ENCODE measurements at regions not wholly inside any gene's neighbourhood (a gene's known extent, or its start where the extent isn't known, plus 50 kb on each side); places are given as distances from the start of the nearest gene placed in this dataset.

- intact Hi-C loops (cut with DNase I; ENCODE audit: low total_unique reads) = no loop called here
- TF ChIP-seq CTCF (IDR thresholded peaks at IDR 0.05) = no peak
- no peak for TF ChIP-seq POLR2A (IDR thresholded peaks at IDR 0.05)
- 88 to 90% methylated on average over 5 of the region's 5 CpGs for WGBS, 2 donors
- DNase-seq (ENCODE audit: low spot score in 2 of 2) = no peak
- H3K4me3 ChIP-seq (ENCODE audit: low read depth, poor library complexity, severe bottlenecking) = no peak overlapping the region
These were observed 928.1 kb downstream of the TUSC7 start for GRCh38 chr3:117637666-117638065.

- TF ChIP-seq CTCF (IDR thresholded peaks at IDR 0.05) = no peak
- no peak for TF ChIP-seq POLR2A (IDR thresholded peaks at IDR 0.05)
- intact Hi-C loops (cut with DNase I; ENCODE audit: low total_unique reads) = no loop called here
- DNase-seq (ENCODE audit: low spot score in 2 of 2) = no peak
- no peak overlapping the region for H3K4me3 ChIP-seq (ENCODE audit: low read depth, poor library complexity, severe bottlenecking)
These were observed 934.6 kb downstream of the TUSC7 start for GRCh38 chr3:117644203-117644602.

GRCh38 chr3:117645561-117646242 lies 936.1 kb downstream of the TUSC7 start:
- DNase-seq (ENCODE audit: low spot score in 2 of 2) = no peak
- intact Hi-C loops (cut with DNase I; ENCODE audit: low total_unique reads) = no loop called here
- H3K4me3 ChIP-seq (ENCODE audit: low read depth, poor library complexity, severe bottlenecking) = no peak overlapping the region
- TF ChIP-seq CTCF (IDR thresholded peaks at IDR 0.05) (no peak), POLR2A (IDR thresholded peaks at IDR 0.05) (no peak)
- 93 to 94% methylated on average over 4 of the region's 4 CpGs for WGBS, 2 donors

GRCh38 chr3:117647435-117647834 lies 937.9 kb downstream of the TUSC7 start:
- H3K4me3 ChIP-seq (ENCODE audit: low read depth, poor library complexity, severe bottlenecking) = no peak overlapping the region
- no peak for DNase-seq (ENCODE audit: low spot score in 2 of 2)
- 74% methylated on average over 2 of the region's 2 CpGs for WGBS, 2 donors
- no peak for TF ChIP-seq CTCF (IDR thresholded peaks at IDR 0.05)
- TF ChIP-seq POLR2A (IDR thresholded peaks at IDR 0.05) = no peak
- intact Hi-C loops (cut with DNase I; ENCODE audit: low total_unique reads) = no loop called here

GRCh38 chr3:117651246-117651645 lies 941.7 kb downstream of the TUSC7 start:
- TF ChIP-seq POLR2A (IDR thresholded peaks at IDR 0.05) (no peak), CTCF (IDR thresholded peaks at IDR 0.05) (no peak)
- WGBS, 2 donors = 52 to 59% methylated on average over 3 of the region's 3 CpGs
- intact Hi-C loops (cut with DNase I; ENCODE audit: low total_unique reads) = no loop called here
- no peak for DNase-seq (ENCODE audit: low spot score in 2 of 2)
- H3K4me3 ChIP-seq (ENCODE audit: low read depth, poor library complexity, severe bottlenecking) = no peak overlapping the region

- DNase-seq (ENCODE audit: low spot score in 2 of 2) = no peak
- H3K4me3 ChIP-seq (ENCODE audit: low read depth, poor library complexity, severe bottlenecking) = no peak overlapping the region
- intact Hi-C loops (cut with DNase I; ENCODE audit: low total_unique reads) = no loop called here
- TF ChIP-seq CTCF (IDR thresholded peaks at IDR 0.05) = no peak
- no peak for TF ChIP-seq POLR2A (IDR thresholded peaks at IDR 0.05)
- WGBS, 2 donors = 79 to 92% methylated on average over 1 of the region's 1 CpG
These were observed 946.8 kb downstream of the TUSC7 start for GRCh38 chr3:117656391-117656790.

Data from lower leg skin (tissue), 4 donors.